Sigmoid colon (tissue), 6 donors: ENCODE measurements at regions not wholly inside any gene's neighbourhood (a gene's known extent, or its start where the extent isn't known, plus 50 kb on each side); places are given as distances from the start of the nearest gene placed in this dataset.
A peak's percentile ranks its signal among the peaks of the same experiment; 100 is the strongest.

Source experiments
- DNase-seq: peaks from one replicate; pipeline ENCODE4 v3.0.0-alpha.2; 2019
- H3K27ac ChIP-seq, 4 donors: fragments of 200-600 bp; sonication (generic); one replicate each; pipeline ENCODE4 v1.5.1; 2016 to 2019; ENCODE audit warnings: mild to moderate bottlenecking in 1 of 4
- H3K27me3 ChIP-seq, 3 donors: fragments of 200-600 bp; sonication (generic); one replicate each; pipeline ENCODE4 v1.5.1; 2019; ENCODE audit warnings: mild to moderate bottlenecking in 1 of 3
- H3K36me3 ChIP-seq, 4 donors: fragments of 200-600 bp; sonication (generic); one replicate each; pipeline ENCODE4 v1.5.1; 2016 to 2019
- H3K4me1 ChIP-seq, 4 donors: fragments of 200-600 bp; sonication (generic); one replicate each; pipeline ENCODE4 v1.5.1; 2017 to 2019
- H3K4me3 ChIP-seq, 4 donors: fragments of 200-600 bp; sonication (generic); one replicate each; pipeline ENCODE4 v1.5.1; 2017 to 2019; ENCODE audit warnings: mild to moderate bottlenecking in 2 of 4, moderate library complexity in 1 of 4
- H3K9me3 ChIP-seq, 4 donors: fragments of 200-600 bp in 3 of 4; sonication (generic) in 3 of 4; one replicate each; pipeline versions ENCODE4 v1.5.1 to v1.6.1; 2013 to 2019
- CTCF ChIP-seq, 4 experiments: fragments of 450-650 bp in 3 of 4; fragments of 200-600 bp in 1 of 4; IDR thresholded peaks; one replicate each; pipeline ENCODE4 v1.5.1; 2016 to 2019; ENCODE audit warnings: antibody characterized with exemption in 4 of 4, mild to moderate bottlenecking in 3 of 4, moderate library complexity in 2 of 4
- EP300 ChIP-seq, 4 donors: sonication (generic); formaldehyde crosslinking; IDR thresholded peaks; one replicate each; pipeline ENCODE4 v1.6.1; 2017; ENCODE audit warnings: antibody characterized with exemption in 4 of 4
- POLR2A ChIP-seq, 2 donors: fragments of 450-650 bp; IDR thresholded peaks; one replicate each; pipeline ENCODE4 v1.6.1; 2016; ENCODE audit warnings: antibody characterized with exemption in 2 of 2, mild to moderate bottlenecking in 2 of 2, moderate library complexity in 2 of 2
- POLR2AphosphoS5 ChIP-seq, 4 donors: sonication (generic); formaldehyde crosslinking; IDR thresholded peaks; one replicate each; pipeline ENCODE4 v1.6.1; 2017; ENCODE audit warnings: antibody characterized with exemption in 4 of 4
- WGBS, 2 donors: extraction: QIAGEN DNeasy Blood & Tissue Kit; methylation state at CpG; one replicate each; pipeline ENCODE4 v1.1.7; 2013; 5-methylcytosine and 5-hydroxymethylcytosine counted together
- intact Hi-C: fragments of 100-400 bp; cut with DNase I; formaldehyde crosslinking; loops from one replicate; pipeline ENCODE4 v1.15.1; 2023
- donor health status: healthy with polysubstance abuse.
- donor health status: healthy.

- peaks cover 0 to 26% (median 16%) of the 10 kb centered on the region in 4 donors for H3K4me1 ChIP-seq
- no peaks in the 10 kb centered on the region for H3K27me3 ChIP-seq
- peak; percentile 78 for DNase-seq
- no peaks in the 10 kb centered on the region for H3K36me3 ChIP-seq
- no peak overlapping the region for H3K4me3 ChIP-seq
- 67 to 75% methylated on average over 5 of the region's 5 CpGs for WGBS, 2 donors
- H3K9me3 ChIP-seq = no peaks in the 10 kb centered on the region
- intact Hi-C loops = no loop called here
- peak overlapping the region in 2 of 4 donors; percentile 49 to 60 for H3K27ac ChIP-seq
- TF ChIP-seq POLR2AphosphoS5 (IDR thresholded peaks at IDR 0.05) (peak in 3 of 4 donors; percentile 37 to 55 (median 54)), POLR2A (IDR thresholded peaks at IDR 0.05) (no peak), CTCF (IDR thresholded peaks at IDR 0.05) (no peak), EP300 (IDR thresholded peaks at IDR 0.05) (no peak)
Observed at GRCh38 chr2:19812166-19812565, 89.6 kb downstream of the TTC32 start.

- no peak overlapping the region for H3K4me3 ChIP-seq
- H3K4me1 ChIP-seq = peaks cover 0 to 26% (median 16%) of the 10 kb centered on the region in 4 donors
- no peaks in the 10 kb centered on the region for H3K9me3 ChIP-seq
- 96 to 97% methylated on average over 6 of the region's 6 CpGs for WGBS, 2 donors
- no peaks in the 10 kb centered on the region for H3K36me3 ChIP-seq
- intact Hi-C loops = no loop called here
- TF ChIP-seq POLR2AphosphoS5 (IDR thresholded peaks at IDR 0.05) (no peak), EP300 (IDR thresholded peaks at IDR 0.05) (no peak), POLR2A (IDR thresholded peaks at IDR 0.05) (no peak), CTCF (IDR thresholded peaks at IDR 0.05) (no peak)
- DNase-seq = no peak
- no peak overlapping the region for H3K27ac ChIP-seq
- no peaks in the 10 kb centered on the region for H3K27me3 ChIP-seq
Observed at GRCh38 chr2:19811186-19811585, 90.6 kb downstream of the TTC32 start.

GRCh38 chr2:19810637-19811036 is 91.1 kb downstream of the TTC32 start:
- Histone ChIP-seq H3K36me3 (no peaks in the 10 kb centered on the region), H3K4me3 (no peak overlapping the region), H3K9me3 (no peaks in the 10 kb centered on the region), H3K27ac (no peak overlapping the region), H3K27me3 (no peaks in the 10 kb centered on the region), H3K4me1 (peaks cover 0 to 23% (median 16%) of the 10 kb centered on the region in 4 donors)
- no peak for DNase-seq
- TF ChIP-seq EP300 (IDR thresholded peaks at IDR 0.05) = no peak
- no peak for TF ChIP-seq CTCF (IDR thresholded peaks at IDR 0.05)
- no peak for TF ChIP-seq POLR2AphosphoS5 (IDR thresholded peaks at IDR 0.05)
- TF ChIP-seq POLR2A (IDR thresholded peaks at IDR 0.05) = no peak
- intact Hi-C loops = no loop called here
- 83 to 92% methylated on average over 2 of the region's 2 CpGs for WGBS, 2 donors

GRCh38 chr2:19810148-19810547 is 91.6 kb downstream of the TTC32 start:
- no peaks in the 10 kb centered on the region for H3K9me3 ChIP-seq
- peaks cover 0 to 21% (median 15%) of the 10 kb centered on the region in 4 donors for H3K4me1 ChIP-seq
- no peak overlapping the region for H3K27ac ChIP-seq
- no peak overlapping the region for H3K4me3 ChIP-seq
- TF ChIP-seq POLR2A (IDR thresholded peaks at IDR 0.05) (no peak), EP300 (IDR thresholded peaks at IDR 0.05) (no peak), CTCF (IDR thresholded peaks at IDR 0.05) (no peak), POLR2AphosphoS5 (IDR thresholded peaks at IDR 0.05) (no peak)
- no peaks in the 10 kb centered on the region for H3K27me3 ChIP-seq
- intact Hi-C loops = no loop called here
- no peak for DNase-seq
- WGBS, 2 donors = 84 to 87% methylated on average over 5 of the region's 5 CpGs
- H3K36me3 ChIP-seq = no peaks in the 10 kb centered on the region

- DNase-seq = no peak
Observed at GRCh38 chr2:19809206-19809605, 92.6 kb downstream of the TTC32 start.

More at GRCh38 chr2:19809206-19809605, 92.6 kb downstream of the TTC32 start:
- H3K4me3 ChIP-seq = no peak overlapping the region
- WGBS, 2 donors = 86% methylated on average over 7 of the region's 7 CpGs
- H3K27ac ChIP-seq = no peak overlapping the region
- no peaks in the 10 kb centered on the region for H3K36me3 ChIP-seq
- H3K9me3 ChIP-seq = no peaks in the 10 kb centered on the region
- peaks cover 0 to 21% (median 15%) of the 10 kb centered on the region in 4 donors for H3K4me1 ChIP-seq
- H3K27me3 ChIP-seq = no peaks in the 10 kb centered on the region
- TF ChIP-seq POLR2A (IDR thresholded peaks at IDR 0.05) = no peak
- TF ChIP-seq CTCF (IDR thresholded peaks at IDR 0.05) = no peak
- no peak for TF ChIP-seq EP300 (IDR thresholded peaks at IDR 0.05)
- no peak for TF ChIP-seq POLR2AphosphoS5 (IDR thresholded peaks at IDR 0.05)
- intact Hi-C loops = no loop called here
